AG04449 (cell line): ENCODE measurements at regions not wholly inside any gene's neighbourhood (a gene's known extent, or its start where the extent isn't known, plus 50 kb on each side); places are given as distances from the start of the nearest gene placed in this dataset.

ENCODE experiments used
- CTCF ChIA-PET: fragments of 350-600 bp; formaldehyde crosslinking; extraction: SDS; loops from one replicate; lab custom pipeline; 2021; ENCODE audit warnings: antibody characterized with exemption; lab: Yijun Ruan, JAX
- POLR2A ChIA-PET: fragments of 400-600, 350-600 bp; formaldehyde crosslinking; extraction: SDS; loops from one replicate; lab custom pipeline; 2020; ENCODE audit warnings: antibody characterized with exemption, inconsistent platforms; lab: Yijun Ruan, JAX
- DNase-seq: peaks from one replicate; pipeline ENCODE4 v3.0.0-alpha.2; 2010; ENCODE audit warnings: low read depth, low spot score
- H3K4me3 ChIP-seq: 2 replicates; pipeline ENCODE4 v1.5.1; 2011; ENCODE audit warnings: low read depth, mild to moderate bottlenecking, control low read depth, low read length
- TF ChIP-seq, protein P1 (sequence below): IDR thresholded peaks from one replicate; pipeline ENCODE4 v1.5.1; 2011; ENCODE audit warnings: mild to moderate bottlenecking, moderate library complexity, low read length, control low read depth, inconsistent platforms; ENCODE audit not compliant: insufficient read depth; ENCODE audit errors: missing control alignments

DNA sequence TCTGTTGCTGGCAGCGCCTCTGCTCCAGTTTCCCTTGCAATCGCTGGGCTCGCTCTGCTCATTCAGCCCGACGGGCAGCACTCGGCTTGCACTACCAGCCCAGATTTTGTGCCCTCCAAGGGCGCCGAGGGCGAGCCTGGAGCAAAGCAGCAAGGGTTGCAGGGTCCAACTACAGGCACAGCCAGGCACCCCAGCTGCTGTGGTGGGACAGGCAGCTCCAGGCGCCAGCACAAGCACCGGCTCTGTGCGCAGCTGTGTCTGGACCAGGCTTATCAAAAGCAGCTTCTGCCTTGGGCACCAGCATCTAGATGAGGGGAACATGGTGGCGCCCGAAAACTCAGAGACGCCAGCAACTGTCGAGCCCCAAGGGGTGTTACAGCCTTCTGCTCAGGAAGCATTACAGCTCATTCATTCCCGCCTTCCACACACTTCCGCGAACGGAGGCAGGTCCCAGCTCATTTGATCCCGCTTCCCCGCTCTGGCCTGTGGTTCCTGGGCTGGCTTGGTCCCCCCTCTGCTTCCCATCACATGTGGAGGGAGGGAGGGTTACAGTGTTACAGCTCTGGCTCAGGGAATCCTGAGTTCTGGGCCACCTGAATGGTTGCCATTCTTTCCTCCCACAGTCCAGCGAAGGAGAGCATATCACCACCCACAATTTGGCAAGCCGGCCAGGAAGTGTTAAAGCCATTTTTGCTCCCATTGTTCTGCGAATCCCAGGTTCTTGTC, 409.9 kb upstream of the ALCAM start:
- no peak for DNase-seq
- POLR2A ChIA-PET = no interaction called here
- H3K4me3 ChIP-seq = no peak overlapping the region
- CTCF ChIA-PET = no interaction called here
- TF ChIP-seq, protein P1, sequence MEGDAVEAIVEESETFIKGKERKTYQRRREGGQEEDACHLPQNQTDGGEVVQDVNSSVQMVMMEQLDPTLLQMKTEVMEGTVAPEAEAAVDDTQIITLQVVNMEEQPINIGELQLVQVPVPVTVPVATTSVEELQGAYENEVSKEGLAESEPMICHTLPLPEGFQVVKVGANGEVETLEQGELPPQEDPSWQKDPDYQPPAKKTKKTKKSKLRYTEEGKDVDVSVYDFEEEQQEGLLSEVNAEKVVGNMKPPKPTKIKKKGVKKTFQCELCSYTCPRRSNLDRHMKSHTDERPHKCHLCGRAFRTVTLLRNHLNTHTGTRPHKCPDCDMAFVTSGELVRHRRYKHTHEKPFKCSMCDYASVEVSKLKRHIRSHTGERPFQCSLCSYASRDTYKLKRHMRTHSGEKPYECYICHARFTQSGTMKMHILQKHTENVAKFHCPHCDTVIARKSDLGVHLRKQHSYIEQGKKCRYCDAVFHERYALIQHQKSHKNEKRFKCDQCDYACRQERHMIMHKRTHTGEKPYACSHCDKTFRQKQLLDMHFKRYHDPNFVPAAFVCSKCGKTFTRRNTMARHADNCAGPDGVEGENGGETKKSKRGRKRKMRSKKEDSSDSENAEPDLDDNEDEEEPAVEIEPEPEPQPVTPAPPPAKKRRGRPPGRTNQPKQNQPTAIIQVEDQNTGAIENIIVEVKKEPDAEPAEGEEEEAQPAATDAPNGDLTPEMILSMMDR = no peak

DNA sequence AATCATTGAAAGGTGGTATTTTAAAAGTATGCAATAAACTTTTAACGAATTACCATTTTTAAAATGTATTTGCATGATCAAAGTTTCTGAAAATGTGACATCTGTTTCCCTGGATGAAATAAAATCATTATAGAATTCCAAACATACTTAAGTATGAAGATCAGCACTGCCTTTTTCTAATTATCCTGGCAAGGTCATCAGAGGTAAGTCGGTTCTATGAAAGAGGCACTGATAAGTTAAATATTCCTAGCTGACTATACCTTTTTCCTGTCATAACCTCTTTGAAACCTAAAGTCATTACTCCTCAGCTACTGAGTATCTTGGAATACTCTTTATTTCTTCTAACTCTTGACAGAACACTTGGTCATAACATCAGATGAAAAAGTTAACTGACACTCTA, 406.1 kb upstream of the ALCAM start:
- no peak overlapping the region for H3K4me3 ChIP-seq
- DNase-seq = no peak
- TF ChIP-seq, protein P1 = no peak
- ChIA-PET CTCF (no interaction called here), POLR2A (no interaction called here)

DNA sequence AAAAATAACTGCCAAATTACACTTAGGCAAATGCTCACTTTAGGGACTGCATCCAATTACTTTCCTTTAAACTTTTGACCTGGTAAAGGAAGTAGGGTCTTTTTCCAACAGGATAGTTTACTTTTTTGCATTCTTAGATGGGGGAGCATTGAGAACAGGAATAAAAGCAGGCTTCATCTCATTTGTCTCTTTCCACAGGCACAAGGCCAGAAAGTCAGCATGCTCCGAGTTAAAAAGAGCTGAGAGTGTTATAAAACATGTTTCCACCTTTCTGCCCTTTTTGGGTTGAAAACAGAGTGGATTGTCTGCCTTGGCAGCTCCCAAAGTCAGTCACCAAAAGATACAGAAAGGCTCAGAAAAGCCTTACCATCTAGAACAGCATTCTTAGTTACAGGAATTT, 404.9 kb upstream of the ALCAM start:
- ChIA-PET POLR2A (no interaction called here), CTCF (interaction anchor here (0.7 kb wide), 1 partner anchor 11 kb away, joined by 3 read pairs; no protein-coding TSS in a partner anchor)
- TF ChIP-seq, protein P1 = no peak
- no peak overlapping the region for H3K4me3 ChIP-seq
- no peak for DNase-seq

DNA sequence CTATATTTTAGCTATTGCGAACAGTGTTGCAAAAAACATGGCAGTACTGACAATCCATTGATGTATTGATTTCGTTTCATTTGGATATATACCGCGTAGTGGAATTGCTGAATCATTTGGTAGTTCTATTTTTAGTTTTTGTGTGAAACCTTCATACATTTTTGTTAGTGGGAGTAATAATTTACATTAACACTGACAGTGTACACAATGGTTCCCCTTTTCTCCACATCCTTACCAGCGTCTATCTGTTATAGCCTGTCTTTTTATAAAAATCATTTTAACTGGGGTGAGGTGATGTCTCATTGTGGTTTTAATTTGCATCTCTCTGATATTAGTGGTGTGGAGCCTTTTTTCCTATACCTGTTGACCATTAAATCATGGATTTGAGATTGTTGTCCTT, 392.4 kb upstream of the ALCAM start:
- POLR2A ChIA-PET = no interaction called here
- H3K4me3 ChIP-seq = no peak overlapping the region
- TF ChIP-seq, protein P1 = no peak
- no peak for DNase-seq
- CTCF ChIA-PET = no interaction called here

DNA sequence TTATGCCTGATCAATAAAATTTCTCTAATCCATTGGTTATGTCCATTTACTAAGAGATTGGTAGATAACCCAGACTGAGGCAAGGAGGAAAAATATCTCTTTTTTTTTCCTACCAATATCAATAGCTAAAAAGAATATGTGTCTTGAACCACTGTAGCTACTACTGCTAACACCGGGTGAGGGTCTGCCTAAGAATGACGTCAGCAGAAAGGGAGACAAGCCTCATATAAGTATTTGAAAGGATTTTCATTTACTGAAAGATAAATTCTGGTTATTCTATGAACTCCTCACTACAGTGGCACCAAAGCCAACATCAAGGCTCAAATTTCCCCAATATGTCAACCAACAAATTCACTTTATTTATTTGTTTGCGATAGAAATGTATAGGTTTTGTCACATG, 389.0 kb upstream of the ALCAM start:
- TF ChIP-seq, protein P1 = no peak
- POLR2A ChIA-PET = no interaction called here

DNA sequence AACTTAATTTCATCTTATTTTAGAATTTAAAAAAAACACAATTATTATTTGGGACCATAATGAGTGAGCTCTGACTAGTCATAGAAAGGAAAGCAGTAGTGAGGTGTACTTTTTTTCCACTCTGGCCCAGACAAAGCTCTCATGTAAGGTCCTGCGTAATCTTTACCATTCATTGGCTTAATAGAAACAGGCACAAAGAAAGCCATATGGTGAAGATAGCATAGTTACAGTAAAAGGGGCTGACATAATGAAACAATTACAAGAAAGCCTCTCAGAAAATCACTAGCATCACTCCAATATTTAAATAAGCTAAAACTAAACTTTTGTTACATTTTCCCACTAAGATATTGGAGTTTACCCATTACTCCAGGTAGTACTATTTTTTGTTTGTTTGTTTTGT, 384.6 kb upstream of the ALCAM start:
- no peak for DNase-seq
- H3K4me3 ChIP-seq = no peak overlapping the region
- TF ChIP-seq, protein P1 = no peak
- CTCF ChIA-PET = interaction anchor here (0.6 kb wide), 1 partner anchor 72 kb away, joined by 3 read pairs; no protein-coding TSS in a partner anchor
- POLR2A ChIA-PET = no interaction called here

More for the DNA sequence above, 389.0 kb upstream of the ALCAM start:
- CTCF ChIA-PET = no interaction called here
- no peak overlapping the region for H3K4me3 ChIP-seq
- no peak for DNase-seq
